Activated T-helper 9 cell treated with anti-CD3 and anti-CD28 coated beads, Interleukin-2, amount 50 U/mL, for 16 hours (primary cell): ENCODE measurements at regions not wholly inside any gene's neighbourhood (a gene's known extent, or its start where the extent isn't known, plus 50 kb on each side); places are given as distances from the start of the nearest gene placed in this dataset.

Experiments used
- DNase-seq: peaks from one replicate; pipeline ENCODE4 v3.0.0-alpha.2; 2020; ENCODE audit warnings: low read depth

GRCh38 chr4:180706766-180707165, 1536.4 kb upstream of the TENM3 start:
- DNase-seq, result no peak

- no peak for DNase-seq
Measured at GRCh38 chr4:180710628-180711337, 1532.4 kb upstream of the TENM3 start.

- DNase-seq, result no peak
Measured at GRCh38 chr4:180717451-180718033, 1525.7 kb upstream of the TENM3 start.

GRCh38 chr4:180721356-180721755, 1521.8 kb upstream of the TENM3 start:
- no peak for DNase-seq

GRCh38 chr4:180726611-180727010, 1516.6 kb upstream of the TENM3 start:
- DNase-seq, result no peak

GRCh38 chr4:180727478-180727877, 1515.7 kb upstream of the TENM3 start:
- no peak for DNase-seq

- no peak for DNase-seq
Measured at GRCh38 chr4:180734753-180735432, 1508.3 kb upstream of the TENM3 start.

GRCh38 chr4:180741703-180742102, 1501.5 kb upstream of the TENM3 start:
- no peak for DNase-seq

GRCh38 chr4:180745019-180745418, 1498.2 kb upstream of the TENM3 start:
- no peak for DNase-seq

GRCh38 chr4:180751009-180751408, 1492.2 kb upstream of the TENM3 start:
- DNase-seq, result no peak

- no peak for DNase-seq
Measured at GRCh38 chr4:180757927-180758326, 1485.3 kb upstream of the TENM3 start.

GRCh38 chr4:180766045-180766444, 1477.2 kb upstream of the TENM3 start:
- no peak for DNase-seq

- no peak for DNase-seq
Measured at GRCh38 chr4:180766944-180767729, 1476.1 kb upstream of the TENM3 start.

GRCh38 chr4:180768610-180769009, 1474.6 kb upstream of the TENM3 start:
- DNase-seq, result no peak

- DNase-seq, result no peak
Measured at GRCh38 chr4:180769791-180770190, 1473.4 kb upstream of the TENM3 start.

GRCh38 chr4:180770265-180770664, 1472.9 kb upstream of the TENM3 start:
- DNase-seq, result no peak

- DNase-seq, result no peak
Measured at GRCh38 chr4:180784940-180785339, 1458.3 kb upstream of the TENM3 start.

GRCh38 chr4:180788729-180789128, 1454.5 kb upstream of the TENM3 start:
- DNase-seq, result no peak

GRCh38 chr4:180789929-180790328, 1453.3 kb upstream of the TENM3 start:
- DNase-seq, result no peak

GRCh38 chr4:180790471-180790870, 1452.7 kb upstream of the TENM3 start:
- DNase-seq, result no peak

- DNase-seq, result no peak
Measured at GRCh38 chr4:180792541-180792940, 1450.7 kb upstream of the TENM3 start.

GRCh38 chr4:180794333-180794732, 1448.9 kb upstream of the TENM3 start:
- no peak for DNase-seq
